HG02943 (cell line): ENCODE measurements at regions not wholly inside any gene's neighbourhood (a gene's known extent, or its start where the extent isn't known, plus 50 kb on each side); places are given as distances from the start of the nearest gene placed in this dataset.

Source experiments
- ATAC-seq: cut with Tn5 transposase; IDR thresholded peaks from one replicate; pipeline ENCODE4 v1.9.1; 2021; ENCODE audit warnings: mild to moderate bottlenecking, low read depth, moderate library complexity; ENCODE audit not compliant: unreplicated experiment

GRCh38 chr18:72470391-72470790 is 73.8 kb downstream of the CBLN2 start:
- no peak for ATAC-seq

GRCh38 chr18:72468021-72468710 is 76.0 kb downstream of the CBLN2 start:
- ATAC-seq = no peak

GRCh38 chr18:72460210-72460680 is 83.9 kb downstream of the CBLN2 start:
- ATAC-seq = no peak

GRCh38 chr18:72458271-72458670 is 85.9 kb downstream of the CBLN2 start:
- no peak for ATAC-seq

GRCh38 chr18:72456802-72457201 is 87.3 kb downstream of the CBLN2 start:
- no peak for ATAC-seq

- ATAC-seq = no peak
Measured at GRCh38 chr18:72452328-72452727, 91.8 kb downstream of the CBLN2 start.

GRCh38 chr18:72444798-72445155 is 99.4 kb downstream of the CBLN2 start:
- no peak for ATAC-seq

DNA sequence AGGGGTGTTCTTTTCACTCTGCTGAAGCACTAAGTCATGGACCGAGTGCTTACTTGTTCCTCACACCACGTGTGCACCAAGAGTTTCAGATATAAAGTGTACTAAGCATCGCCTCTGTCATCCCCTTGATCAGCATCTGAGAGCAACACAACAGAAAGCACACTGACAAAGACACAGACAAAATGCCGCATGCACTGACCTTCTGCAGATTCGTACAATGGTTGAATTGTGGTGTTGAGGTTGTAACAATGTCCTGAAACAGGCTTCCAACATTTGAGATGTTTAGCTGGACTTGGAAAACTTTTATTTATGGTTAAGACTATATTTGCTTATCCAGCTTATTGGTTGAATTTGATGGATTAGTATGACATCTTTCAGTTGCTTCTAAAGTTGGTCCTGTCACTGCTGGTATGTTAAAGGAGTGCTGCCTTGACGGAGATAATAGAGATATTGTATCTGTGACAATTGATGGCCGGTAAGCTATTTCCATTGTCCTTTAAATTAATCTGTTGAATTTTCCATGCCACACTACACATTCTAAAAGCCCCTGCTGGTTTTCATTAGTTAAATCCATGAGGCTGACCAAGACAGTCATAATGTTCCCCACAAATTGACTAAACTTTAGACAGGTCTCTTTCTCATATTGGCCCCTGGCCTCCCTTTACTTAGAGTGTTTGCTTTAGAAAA is 99.9 kb downstream of the CBLN2 start:
- no peak for ATAC-seq

DNA sequence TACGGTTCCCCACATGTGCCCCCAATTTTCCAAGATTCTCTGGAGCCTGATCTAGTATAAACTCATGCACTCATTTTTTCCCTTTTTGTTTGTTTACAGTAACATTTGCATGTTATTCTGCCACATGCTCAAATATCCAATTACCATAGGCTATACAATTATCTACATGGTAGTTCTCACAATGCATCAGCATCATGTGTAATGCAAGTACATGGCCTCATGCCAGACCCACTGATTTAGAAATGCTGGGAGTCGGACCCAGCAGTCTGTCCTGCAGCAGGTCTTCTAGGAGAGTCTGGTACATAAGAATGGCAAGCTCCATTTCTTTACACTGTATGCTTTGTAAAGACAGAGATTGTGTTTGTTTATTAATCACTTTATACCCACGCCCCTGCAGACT is 107.7 kb downstream of the CBLN2 start:
- no peak for ATAC-seq

DNA sequence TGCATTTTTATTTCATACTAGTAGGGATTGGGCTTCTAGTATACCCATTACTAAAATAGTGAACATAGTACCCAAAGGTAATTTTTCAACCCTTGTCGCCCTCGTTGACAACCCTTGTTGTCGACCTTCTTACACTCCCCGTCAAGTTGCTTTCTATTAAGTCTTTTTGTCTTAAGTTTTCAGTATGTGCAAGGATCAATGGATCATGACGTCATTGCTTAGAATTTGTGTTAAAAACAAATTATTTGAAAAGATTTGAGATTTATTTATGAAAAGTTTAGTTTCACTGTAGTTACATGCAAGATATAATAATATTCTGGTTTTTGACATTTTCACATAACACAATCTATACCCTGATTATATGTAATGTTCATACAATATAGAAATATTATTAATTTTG is 110.4 kb downstream of the CBLN2 start:
- ATAC-seq = no peak

- no peak for ATAC-seq
Measured at GRCh38 chr18:72427721-72428120, 116.4 kb downstream of the CBLN2 start.

- ATAC-seq = no peak
Measured at GRCh38 chr18:72419914-72420313, 124.2 kb downstream of the CBLN2 start.

GRCh38 chr18:72412927-72413326 is 131.2 kb downstream of the CBLN2 start:
- no peak for ATAC-seq

GRCh38 chr18:72411261-72411660 is 132.9 kb downstream of the CBLN2 start:
- no peak for ATAC-seq

- no peak for ATAC-seq
Measured at GRCh38 chr18:72410399-72410798, 133.7 kb downstream of the CBLN2 start.

DNA sequence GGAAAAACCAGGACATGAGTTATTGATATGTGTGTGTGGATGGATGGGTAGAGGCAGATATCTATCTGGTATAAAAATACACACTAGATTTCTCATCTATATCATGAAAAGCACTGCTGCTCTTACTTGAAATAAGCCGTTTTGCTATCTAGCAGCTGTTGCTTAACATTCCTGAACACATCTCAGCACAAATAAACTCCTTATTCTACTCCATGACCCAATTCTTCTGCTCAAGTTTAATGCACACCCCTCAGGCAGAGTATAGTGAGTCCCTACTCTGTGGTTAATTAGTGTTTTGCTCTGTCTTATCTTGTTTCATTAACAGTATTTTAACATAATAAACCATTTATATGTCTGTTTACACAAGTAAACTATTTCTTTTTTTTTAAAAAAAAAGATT is 134.2 kb downstream of the CBLN2 start:
- ATAC-seq = no peak

DNA sequence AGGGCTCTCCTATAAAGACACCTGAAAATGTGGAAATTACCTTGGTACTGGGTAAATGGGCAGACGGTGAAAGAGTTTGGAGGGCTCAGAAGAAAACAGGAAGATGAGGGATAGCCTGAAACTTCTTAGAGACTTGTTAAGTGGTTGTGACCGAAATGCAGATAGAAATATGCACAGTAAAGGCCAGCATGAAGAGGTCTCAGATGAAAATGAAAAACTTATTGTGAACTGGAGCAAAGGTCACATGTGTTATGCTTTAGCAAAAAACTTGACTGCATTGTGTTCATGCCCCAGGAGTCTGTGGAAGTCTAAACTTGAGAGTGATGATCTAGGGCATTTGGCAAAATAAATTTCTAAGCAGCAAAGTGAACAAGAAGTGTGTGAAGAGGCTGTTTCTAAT is 137.1 kb downstream of the CBLN2 start:
- ATAC-seq = no peak

DNA sequence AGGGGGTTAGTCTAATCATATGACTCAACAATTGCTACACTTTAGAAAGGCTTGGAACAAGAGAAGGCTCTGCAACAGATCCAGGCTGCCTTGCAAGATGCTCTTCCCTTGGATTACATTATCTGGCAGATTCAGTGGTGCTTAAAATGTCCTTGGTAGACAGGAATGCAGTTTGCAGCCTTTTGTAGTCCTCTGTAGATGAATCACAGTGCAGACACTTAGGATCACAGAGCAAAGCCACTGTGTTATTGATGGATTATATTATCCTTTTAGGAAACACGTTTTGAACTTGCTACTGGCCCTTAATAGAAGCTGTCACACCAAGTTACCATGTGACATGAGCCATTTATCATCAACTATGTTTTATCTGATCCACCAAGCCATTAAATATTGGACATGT is 152.2 kb downstream of the CBLN2 start:
- ATAC-seq = no peak

DNA sequence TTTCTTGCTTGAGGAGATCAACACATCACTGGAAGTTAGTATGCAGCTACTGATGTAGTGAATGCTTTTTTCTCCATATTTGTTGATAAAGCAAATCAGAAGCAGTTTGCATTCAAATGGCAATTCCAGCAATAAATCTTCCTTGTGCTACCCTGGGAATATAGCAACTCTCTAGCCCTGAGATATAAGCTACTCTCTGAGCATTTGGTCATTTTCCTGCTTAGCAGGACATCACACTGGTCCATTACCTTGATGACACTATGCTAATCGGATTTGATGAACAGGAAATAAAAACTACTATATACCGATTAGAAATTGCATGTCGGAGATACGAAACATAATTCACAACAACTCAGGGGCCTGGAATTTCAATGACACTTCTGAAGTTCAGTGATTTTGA is 152.7 kb downstream of the CBLN2 start:
- no peak for ATAC-seq

DNA sequence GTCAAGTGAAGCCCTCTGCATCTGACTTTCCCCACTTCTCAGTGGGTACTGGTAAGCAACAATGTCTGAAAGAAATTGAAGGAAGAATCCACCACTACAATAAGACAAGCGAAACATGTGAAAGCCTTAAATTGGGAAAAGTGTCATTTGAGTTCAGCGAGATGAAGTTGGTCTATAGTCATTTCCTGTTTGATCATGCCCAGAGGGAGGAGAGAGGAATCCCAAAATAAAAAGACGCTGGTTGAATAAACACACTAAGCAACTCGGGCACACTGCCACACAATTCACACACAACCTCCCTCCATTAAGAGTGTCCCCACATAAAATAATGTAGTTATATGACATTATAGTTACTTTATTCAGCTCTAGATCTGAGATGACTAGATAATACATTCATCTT is 166.1 kb downstream of the CBLN2 start:
- ATAC-seq = no peak

- ATAC-seq = no peak
Measured at GRCh38 chr18:72376256-72376655, 167.9 kb downstream of the CBLN2 start.

- ATAC-seq = no peak
Measured at GRCh38 chr18:72375618-72376017, 168.5 kb downstream of the CBLN2 start.
